HCEC 1CT (cell line): ENCODE measurements at regions not wholly inside any gene's neighbourhood (a gene's known extent, or its start where the extent isn't known, plus 50 kb on each side); places are given as distances from the start of the nearest gene placed in this dataset.
A peak's percentile ranks its signal among the peaks of the same experiment; 100 is the strongest.

Experiments used
- DNase-seq: peaks from one replicate; pipeline ENCODE4 v3.0.0-alpha.2; 2017

DNA sequence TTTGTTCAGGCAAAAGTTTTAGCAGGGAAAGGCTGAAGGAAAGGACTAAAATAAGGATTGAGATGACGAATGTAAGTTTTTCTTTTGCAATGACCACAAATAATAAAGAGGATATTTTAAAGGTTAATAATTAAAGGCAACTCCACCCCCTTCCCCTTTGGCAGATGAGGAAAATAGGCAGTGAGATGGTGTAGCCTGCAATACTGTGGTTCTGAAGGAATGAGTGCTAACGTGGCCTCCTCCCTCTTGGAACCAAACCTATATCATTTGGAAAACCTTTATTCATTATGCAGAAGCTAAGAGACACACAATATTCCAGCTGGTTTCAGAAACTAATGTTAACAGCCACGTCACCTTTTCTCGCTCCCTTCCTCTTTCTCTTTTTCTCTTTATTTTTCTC lies 70.9 kb upstream of the COL1A2 start:
- no peak for DNase-seq

- no peak for DNase-seq
These were observed 70.1 kb upstream of the COL1A2 start for GRCh38 chr7:94324380-94325121.

DNA sequence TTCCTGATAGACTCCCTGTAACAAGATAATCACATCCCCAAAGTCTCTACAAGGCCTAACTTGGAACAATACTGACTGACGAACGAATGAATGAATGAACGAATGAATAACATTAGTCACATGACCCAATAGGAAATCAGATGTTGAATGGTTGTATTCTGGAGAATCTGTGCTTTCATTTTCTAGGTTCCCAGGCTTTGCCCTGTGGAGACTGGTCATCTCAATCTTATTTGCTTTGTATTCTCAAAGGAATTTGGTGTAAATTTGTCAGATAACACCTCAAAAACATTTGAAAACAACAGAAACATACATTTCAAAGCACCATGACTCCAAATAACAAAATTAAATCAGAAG lies 69.6 kb upstream of the COL1A2 start:
- no peak for DNase-seq

DNA sequence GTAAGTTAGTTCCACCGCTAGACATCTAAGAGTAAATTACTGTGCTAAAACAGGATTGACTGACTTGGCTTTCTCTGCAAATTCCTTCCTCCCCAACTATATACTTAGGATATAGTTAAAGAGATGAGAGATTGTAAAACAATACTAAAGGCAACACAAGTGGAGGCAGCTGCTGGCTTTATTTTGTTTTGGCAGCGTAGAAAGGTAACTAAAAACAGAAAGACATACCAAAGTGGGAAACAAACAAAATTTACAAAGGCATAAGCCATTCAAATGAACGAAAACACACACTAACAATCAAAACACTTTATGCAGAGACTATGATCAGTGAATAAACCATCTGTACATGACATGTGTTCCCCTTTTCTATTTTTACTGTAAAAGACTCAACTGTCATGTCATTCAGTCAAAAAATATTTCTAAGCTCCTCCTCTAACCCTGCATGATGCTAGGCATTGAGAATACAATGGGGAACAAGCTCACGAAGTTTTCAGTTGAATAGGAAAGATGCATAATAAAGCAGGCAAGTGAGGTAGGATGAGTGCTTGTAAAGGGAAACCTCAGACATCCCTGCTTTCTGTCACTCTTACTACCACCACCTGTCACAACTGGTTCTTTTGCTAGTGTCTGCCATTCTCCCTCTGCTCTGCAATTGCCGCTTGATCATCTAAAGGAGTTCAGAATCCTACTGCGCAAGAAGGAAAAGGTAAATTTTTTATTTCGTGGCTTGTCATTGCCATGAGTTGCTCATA lies 64.2 kb upstream of the COL1A2 start:
- DNase-seq: no peak

DNA sequence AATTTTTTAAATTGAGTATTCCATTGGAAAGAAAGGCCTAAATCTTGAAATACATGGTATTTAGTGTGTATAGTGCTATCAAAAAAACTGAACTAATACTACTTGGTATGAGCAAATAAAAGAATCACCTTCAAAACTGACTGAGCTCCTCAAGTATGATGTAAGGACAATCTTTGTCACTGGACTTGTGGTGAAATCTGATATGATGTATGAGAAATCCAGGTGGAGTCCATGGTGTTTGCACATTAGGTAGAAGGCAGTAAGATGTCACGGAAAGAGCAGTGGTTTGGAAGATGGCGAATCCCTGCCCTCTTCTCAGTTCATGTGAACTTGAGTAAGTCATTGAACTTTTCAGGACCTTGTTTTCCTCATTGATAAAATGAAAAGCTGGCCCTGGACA lies 62.1 kb upstream of the COL1A2 start:
- DNase-seq: no peak

- no peak for DNase-seq
These were observed 60.9 kb upstream of the COL1A2 start for GRCh38 chr7:94333810-94334209.

- DNase-seq: no peak
These were observed 59.1 kb upstream of the COL1A2 start for GRCh38 chr7:94335586-94335985.

DNA sequence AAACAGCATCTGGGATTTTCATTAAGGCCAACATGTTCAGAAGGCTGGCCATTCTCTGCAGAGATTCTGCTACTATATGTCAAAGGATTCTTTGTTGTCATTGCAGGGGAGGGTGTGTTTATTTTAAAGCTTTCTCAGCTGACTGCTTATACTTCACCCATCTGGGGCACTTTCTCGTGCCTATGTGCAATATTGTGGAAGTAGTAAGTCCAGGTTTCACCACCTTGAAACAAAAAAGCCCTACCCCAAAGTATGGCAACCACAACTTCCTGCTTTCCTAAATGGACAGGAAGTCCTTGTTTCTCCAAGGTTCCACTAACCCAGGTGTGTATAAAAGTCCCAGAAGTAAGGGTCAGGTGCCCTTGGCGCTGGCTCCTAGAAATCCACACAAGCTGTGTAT lies 58.7 kb upstream of the COL1A2 start:
- DNase-seq: no peak

DNA sequence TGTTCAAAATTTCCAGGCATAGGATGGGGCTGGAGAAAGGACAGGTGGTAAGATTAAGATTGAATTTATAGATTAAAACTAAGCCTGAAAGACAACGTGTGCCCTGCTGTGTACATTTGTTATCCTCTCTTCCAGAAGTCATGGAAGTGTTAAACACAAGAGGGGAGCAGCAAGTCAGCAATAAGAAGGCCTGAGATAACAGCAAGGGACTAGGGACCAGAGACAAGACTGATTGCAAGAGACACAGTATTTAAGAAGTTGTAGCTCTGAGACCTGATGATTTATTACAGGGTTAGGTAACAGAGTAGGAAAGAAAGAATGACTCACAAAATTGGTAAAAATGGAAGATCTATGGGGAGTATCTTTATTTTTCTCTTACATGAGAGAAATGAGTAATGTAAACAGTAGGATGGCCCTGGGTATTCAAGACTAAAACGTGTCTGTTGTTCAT lies 55.7 kb upstream of the COL1A2 start:
- peak; percentile 89 for DNase-seq

DNA sequence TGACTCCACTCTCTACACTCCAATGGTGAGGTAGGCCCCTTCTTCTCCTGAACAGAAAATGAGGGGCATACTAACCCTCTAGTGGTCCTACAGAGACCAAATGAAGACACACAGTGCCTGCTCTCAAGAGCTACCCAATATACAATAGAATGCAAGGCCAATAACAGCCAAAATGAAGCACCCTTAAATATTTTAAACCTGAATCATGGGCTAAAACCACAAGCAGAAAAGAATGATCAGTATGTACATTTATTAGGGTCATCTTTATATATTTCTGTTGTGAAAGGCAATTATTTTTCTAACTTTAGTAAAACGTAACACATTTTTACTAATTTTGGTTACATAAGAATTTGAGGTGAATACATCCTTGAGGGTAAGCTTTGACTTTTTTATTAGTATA lies 49.9 kb upstream of the COL1A2 start:
- peak; percentile 78 for DNase-seq
